Ureter (tissue), 1 donor: ENCODE measurements at regions not wholly inside any gene's neighbourhood (a gene's known extent, or its start where the extent isn't known, plus 50 kb on each side); places are given as distances from the start of the nearest gene placed in this dataset.
"Not testable (repeated sequence)": the region's sequence is repeated elsewhere in the genome, so short reads cannot be mapped to it uniquely, and the experiment has no call there.

ENCODE experiments used
- DNase-seq: peaks from one replicate; pipeline ENCODE4 v3.0.0-alpha.2; 2020; ENCODE audit warnings: low spot score
- donor health status: DM: yes; HTN: yes; CAD: no.

DNA sequence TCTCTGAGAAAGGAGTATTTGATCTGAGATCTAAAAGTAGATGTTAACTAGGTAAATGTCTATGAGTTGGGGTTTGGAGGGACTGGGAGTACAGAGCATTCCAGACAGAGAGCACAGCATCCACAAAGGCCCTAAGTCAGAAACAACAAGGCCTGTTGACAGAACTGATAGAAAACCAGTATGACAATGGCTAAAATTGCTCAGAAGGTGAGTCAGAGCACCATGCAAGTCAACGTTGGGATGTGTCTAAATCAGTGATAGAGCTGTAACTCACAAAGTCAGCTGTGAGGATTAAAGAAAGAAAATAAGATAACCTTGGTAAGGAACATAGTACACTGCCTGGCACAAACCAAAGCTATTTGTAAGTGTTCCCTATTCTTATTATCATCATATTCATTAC, 124.0 kb downstream of the CETN3 start:
- no peak for DNase-seq

GRCh38 chr5:90284375-90284774, 125.2 kb downstream of the CETN3 start:
- DNase-seq: no peak

DNA sequence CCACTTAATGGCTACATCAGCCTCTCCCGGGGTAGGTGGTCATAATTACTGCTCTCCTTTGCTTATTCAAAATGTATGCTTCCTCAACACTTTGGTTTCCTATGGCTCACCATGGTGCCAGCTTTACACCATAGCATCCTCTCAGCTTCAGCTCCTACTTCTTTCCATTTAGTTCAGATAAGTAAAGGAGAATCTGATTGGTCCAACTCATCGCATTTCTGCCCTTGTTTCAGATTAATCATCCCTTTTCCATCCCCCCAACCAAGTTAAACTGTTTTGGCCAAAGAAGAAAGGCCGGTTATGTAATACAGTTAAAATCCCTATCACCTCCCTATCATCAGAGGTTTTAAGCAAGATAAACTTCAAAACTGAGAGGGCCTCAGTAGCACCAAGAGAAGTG, 130.5 kb downstream of the CETN3 start:
- DNase-seq: no peak

GRCh38 chr5:90274216-90274615, 135.3 kb downstream of the CETN3 start:
- DNase-seq: no peak

- DNase-seq: no peak
Measured at GRCh38 chr5:90267646-90268045, 141.9 kb downstream of the CETN3 start.

- no peak for DNase-seq
Measured at GRCh38 chr5:90265545-90265857, 144.1 kb downstream of the CETN3 start.

DNA sequence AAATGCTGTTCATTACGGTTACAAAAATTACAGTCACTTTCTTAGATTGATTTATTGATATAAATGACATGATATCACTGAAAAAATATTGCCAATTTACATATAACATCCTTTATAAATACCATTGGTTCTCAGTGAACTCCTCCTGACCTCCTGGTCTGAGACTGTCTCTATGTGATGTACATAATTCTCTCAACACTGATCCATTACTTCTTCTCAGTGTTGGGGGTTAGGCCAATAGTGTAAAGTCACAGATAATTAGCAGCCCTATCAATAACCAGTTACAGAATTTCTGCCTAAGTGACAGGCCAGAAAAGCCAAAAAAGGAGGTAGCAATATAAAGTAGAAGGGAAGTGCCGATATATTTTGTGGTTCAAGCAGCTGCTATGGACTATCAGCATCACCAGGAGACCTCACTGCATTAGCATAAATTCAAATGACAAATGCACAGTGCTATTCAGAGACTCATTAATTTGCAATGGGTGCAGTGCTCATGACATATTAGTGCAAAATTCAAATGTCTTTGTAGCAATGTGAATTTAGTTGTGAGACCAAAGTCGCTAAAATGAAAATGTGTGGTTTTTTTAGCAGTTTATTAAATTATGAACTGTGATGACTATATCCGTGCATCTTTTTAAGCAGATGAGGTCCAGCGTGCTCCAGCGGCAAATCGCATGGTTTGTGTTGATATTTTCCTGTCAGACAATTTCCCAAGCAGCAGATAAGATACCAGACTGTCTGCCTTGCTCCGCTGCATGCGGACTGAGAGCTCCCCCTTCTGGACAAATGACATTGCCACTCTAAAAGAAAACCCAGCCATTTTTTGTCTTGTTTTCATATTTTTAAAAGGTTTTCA, 144.6 kb downstream of the CETN3 start:
- DNase-seq: peak; percentile 65

GRCh38 chr5:90263102-90263820, 146.3 kb downstream of the CETN3 start:
- DNase-seq: no peak

GRCh38 chr5:90251447-90251846, 158.1 kb downstream of the CETN3 start:
- no peak for DNase-seq

DNA sequence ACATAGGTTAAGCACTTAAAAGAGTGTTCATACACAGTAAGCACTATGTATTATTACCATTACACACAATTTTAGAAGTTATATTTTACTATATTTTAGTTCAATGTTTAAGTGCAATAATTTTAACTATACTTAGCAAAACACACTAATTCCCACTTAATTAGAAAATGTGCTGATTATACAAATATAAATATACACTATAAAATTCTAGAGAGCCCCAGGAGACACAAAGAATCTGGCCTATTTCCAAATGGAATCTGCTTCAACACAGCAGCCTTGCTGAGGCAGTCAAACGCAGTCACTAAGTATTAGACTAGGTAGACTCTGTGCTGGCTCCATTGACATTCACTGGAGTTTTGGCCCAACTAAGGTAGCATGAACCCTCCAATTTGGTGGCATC, 160.9 kb downstream of the CETN3 start:
- DNase-seq: no peak

GRCh38 chr5:90243848-90244247, 165.7 kb downstream of the CETN3 start:
- not testable (repeated sequence) for DNase-seq

DNA sequence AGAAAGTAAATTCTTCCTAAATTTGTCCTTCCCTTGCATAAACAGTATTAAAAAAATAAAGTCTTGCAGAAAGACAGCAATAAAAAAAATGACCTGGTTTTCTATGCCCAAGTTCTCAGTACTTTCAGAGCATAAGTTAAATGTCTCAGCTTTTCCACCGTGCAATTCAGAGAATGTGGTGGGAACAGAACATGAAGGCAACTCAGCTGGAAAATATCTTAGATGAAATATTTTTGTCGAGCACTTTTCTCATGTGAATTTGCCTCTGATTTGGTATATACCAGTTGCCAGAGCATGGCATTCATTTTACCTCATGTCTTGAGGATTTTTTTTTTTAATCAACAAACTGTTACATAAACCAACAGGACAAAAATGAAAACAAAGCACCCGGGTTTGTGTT, 176.1 kb downstream of the CETN3 start:
- DNase-seq: no peak

DNA sequence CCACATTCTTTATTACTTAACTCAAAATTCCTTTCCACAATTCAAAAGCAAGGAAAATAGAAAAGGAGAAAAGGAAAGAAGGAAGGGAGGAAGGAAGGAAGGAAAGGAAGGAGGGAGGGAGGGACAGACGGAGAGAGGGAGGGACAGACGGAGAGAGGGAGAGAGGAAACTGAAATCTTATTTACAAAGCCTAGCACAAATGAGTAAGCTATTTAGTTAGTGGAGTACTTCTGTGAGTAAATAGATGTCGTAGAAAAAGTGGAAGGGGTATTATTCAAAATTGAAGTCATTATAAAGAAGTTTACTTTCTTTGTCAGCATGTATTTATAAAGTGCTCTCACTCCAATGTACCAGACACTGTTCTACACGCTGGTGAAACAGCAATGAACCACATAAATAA, 177.9 kb downstream of the CETN3 start:
- no peak for DNase-seq

- DNase-seq: peak; percentile 43
Measured at GRCh38 chr5:90227683-90228082, 181.9 kb downstream of the CETN3 start.

DNA sequence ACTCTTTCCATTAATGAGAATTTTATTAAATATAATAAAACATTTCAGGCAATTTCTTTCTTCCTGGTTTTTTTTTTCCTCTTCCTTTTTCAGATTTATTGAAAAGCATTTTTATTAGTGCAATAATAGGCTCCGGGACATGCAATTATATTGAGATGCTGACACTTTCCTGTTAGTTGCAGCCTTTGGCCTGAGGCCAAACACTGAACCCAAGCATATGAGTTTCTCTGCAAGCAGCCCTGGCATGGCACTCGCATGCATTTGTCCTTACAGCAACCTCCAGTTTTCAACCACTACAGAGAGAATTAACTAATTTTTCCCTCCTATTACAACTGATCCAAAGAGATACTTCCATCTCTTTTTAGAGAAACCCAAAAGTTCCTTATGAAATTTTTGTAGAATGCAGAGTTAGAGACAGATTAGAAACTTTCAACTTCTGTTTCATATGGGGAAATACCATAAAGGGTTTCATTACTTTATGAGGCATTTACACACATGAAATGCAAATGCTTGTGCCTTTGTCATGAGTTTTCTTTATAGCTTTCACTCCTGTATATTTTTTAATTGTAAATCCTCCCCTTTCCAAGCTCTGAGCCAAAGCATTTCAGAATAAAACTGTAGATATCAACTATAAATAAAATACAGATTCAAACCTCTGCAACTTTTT, 183.0 kb downstream of the CETN3 start:
- DNase-seq: no peak

GRCh38 chr5:90224342-90224741, 185.2 kb downstream of the CETN3 start:
- DNase-seq: no peak

- DNase-seq: no peak
Measured at GRCh38 chr5:90223756-90224155, 185.8 kb downstream of the CETN3 start.

DNA sequence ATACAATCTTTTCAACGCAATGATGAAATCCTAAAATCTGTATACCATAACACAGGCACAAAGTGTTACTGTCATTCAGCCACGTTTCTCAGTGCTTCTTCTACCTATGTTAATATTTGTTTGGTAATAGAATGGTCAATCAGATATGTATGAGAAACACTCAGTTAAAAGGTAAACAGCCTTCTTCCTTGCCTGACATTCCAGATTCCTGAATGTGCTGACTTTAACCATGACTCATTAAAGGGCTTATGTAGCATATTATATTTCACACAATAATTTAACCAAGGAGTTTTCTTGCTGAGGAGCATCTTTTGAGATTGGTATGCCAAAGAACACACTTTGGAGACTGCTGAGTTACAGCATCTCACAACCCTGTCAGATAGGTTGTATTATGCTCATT, 187.6 kb downstream of the CETN3 start:
- no peak for DNase-seq

GRCh38 chr5:90220554-90220953, 189.0 kb downstream of the CETN3 start:
- DNase-seq: no peak

GRCh38 chr5:90214991-90215390, 194.6 kb downstream of the CETN3 start:
- no peak for DNase-seq

GRCh38 chr5:90208323-90208722, 201.2 kb downstream of the CETN3 start:
- not testable (repeated sequence) for DNase-seq

GRCh38 chr5:90201923-90202322, 207.6 kb downstream of the CETN3 start:
- DNase-seq: no peak
